ENCODE measurements at regions not wholly inside any gene's neighbourhood (a gene's known extent, or its start where the extent isn't known, plus 50 kb on each side); places are given as distances from the start of the nearest gene placed in this dataset.
"Not testable (repeated sequence)": the region's sequence is repeated elsewhere in the genome, so short reads cannot be mapped to it uniquely, and the experiment has no call there.

GRCh38 chr2:196284144-196284844, 112.9 kb upstream of the STK17B start:
- no peak for DNase-seq

- DNase-seq, result no peak
These were observed 113.6 kb upstream of the STK17B start for GRCh38 chr2:196284866-196285557.

GRCh38 chr2:196286821-196287220, 115.4 kb upstream of the STK17B start:
- DNase-seq, result no peak

GRCh38 chr2:196287523-196287922, 116.1 kb upstream of the STK17B start:
- DNase-seq, result no peak

GRCh38 chr2:196288006-196288538, 116.7 kb upstream of the STK17B start:
- no peak for DNase-seq

DNA sequence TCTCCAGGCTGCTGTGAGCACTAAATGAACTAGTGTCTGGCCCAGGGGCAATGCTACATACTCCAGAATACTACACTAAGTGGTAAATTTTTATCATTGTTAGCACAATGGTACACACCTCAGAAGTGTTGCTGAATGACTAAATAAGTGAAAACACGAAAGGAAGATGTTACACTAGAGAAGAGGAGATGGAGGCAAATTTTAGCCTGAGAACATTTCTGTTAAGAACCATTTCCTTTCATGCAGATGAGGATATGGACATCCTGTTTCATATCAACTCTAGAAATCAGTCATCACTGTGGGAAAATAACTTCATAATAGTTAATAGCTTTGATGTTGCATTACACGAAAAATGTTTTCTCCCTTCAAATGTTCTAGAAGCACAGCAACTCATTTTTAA, 117.6 kb upstream of the STK17B start:
- DNase-seq, result no peak

DNA sequence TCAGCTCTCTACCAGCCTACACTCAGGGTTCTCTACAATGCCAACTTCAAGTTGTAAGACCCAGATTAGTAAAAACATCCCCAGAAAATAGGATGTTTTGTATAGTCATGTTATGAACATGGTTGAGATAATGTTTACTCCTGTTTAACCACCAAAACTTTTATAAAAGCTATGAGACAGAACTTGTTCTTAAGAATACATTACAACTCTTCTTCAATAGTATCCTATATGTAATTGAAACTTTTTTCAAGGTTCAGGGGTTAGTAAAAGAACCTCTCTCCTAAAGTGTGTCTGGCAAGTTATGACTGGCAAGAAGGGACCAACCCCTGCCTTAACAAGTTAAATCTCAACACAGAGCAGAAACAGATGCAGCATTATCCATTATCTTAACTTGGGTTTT, 118.8 kb upstream of the STK17B start:
- DNase-seq, result no peak

DNA sequence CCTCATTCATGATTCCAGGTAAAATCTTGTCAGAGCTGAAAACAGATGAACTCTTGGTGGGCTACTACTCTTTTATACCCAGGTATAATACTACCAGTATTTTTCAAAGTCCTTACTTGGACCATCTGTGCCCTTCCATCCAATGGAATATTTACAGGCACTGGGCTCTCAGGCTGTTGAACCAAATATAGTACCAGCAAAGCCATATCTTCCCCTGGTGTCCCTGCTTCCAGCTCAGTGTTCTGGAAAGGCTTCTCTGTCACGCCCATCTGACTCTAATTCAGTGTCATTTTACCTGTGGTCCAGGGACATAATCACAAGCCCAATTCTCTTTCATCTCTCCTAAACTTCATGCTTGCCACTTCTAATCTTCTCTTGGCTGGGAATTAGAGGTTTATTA, 119.2 kb upstream of the STK17B start:
- no peak for DNase-seq

DNA sequence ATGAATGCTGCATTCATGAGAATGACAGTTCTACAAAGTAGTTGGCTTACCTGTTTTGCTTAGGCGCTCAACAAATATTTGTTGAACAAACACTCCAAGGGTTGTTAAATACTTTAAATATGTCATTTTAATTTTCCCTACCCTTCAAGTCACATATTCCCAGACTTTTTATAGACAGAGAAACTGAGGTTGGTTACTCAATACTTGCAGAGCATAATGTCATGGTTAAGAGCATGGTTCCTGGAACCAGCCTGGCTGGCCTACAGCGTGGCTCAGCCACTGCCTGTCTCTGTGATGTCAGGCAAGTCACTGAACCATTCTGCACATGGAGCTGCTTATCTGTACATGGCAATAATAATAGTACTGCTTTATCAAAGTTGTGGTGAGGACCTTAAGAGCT, 120.0 kb upstream of the STK17B start:
- DNase-seq, result no peak

DNA sequence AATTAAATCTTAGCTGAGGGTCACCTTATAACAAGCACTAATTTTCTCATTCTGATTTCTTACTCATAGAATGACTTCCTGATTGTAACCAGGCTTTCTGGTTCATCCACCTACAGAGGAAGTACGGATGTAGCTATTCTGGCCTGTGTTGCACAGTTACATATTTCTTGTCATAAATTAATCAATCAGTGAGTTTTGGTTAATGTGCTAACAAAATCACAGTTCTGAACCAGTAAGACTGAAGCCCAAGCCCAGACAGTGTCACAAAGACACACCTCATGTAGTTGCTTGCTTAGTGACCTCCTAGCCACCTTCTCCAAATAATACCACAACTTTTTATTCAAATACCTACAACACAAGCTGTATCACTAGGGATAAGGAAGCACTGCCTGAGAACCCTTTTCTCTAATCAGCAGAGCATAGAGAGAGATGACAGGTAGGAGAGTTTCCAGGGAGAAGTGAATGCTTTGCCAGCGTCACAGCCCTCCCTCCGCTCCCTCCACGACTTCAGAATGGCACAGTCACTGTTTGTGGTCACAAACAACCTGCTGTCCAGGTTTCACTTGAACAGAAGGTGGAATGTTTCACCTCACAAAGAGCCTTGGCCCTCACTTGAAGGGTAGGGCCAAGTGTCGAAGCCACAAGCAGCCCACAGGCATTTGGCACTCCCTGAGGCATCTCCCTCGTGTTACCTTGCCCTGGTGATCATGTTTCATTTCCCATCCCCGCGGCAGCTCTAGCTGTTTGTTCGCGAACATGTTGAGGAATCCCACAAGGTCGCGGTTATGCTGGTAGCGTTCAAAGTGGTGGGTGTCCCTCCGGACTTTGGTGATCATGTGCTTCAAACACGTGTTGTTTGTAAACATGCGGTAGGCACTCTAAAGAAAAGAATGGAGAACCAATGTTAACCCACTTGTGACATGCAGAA, 120.8 kb upstream of the STK17B start:
- no peak for DNase-seq

- no peak for DNase-seq
These were observed 122.6 kb upstream of the STK17B start for GRCh38 chr2:196293751-196294515.

GRCh38 chr2:196294516-196294909, 123.1 kb upstream of the STK17B start:
- no peak for DNase-seq

DNA sequence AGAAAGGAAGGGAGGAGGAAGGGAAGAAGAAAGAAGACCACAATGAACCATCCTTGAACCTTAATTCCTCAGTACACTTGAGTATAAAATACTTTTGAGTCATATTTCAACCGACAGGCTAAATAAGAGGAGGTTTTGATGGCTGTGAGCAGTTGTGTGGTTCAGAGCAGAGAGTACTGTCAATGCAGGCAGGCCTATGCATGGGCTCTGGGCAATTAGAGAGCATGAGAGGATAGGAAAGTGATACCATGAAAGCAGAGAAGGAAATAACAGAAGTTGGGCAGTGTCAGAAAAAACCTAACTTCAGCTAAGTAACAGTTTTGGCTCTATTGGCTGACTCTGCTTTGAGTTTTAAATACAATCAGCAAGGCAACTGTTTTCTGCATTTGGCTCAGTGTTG, 123.6 kb upstream of the STK17B start:
- DNase-seq, result no peak

GRCh38 chr2:196298106-196298723, 126.8 kb upstream of the STK17B start:
- not testable (repeated sequence) for DNase-seq

- DNase-seq, result no peak
These were observed 136.5 kb upstream of the STK17B start for GRCh38 chr2:196307775-196308305.

DNA sequence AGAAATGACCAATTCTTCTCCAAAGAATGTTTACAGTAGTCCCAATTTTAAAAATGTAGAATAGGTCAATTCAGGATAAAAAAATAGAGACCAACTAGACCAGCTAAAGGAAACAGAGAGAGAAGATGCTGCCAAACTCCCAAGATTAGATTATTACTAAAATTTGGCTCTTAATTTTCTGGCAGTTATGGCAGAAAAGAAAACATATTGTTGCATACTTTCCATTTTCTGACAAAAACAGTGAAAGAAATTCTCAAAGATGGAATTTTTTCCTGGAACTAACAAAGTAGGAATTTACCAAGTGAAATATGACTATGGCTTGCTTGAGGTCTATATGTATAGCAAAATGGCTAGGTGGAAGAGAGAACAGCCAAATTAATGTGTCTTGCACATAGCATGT, 138.3 kb upstream of the STK17B start:
- no peak for DNase-seq

DNA sequence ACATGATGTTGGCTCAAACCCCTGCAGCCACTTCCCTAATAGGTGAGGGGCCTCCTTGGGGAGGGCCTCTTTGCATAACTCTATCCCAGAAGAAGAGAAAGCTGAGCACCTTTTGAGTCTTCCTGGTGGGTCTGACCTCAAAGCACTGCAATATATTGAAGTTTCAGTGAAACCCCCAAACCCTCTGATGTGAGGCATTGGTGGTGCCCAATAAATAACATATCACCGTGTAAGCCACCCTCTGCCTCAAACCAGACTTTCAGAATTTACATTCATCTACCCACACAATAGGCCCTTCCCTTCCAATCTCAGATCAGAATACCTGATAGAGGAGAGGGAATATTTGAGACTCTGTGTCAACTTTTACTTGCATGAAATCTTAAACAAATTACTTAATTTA, 142.8 kb upstream of the STK17B start:
- DNase-seq, result no peak

GRCh38 chr2:196314780-196315179, 143.4 kb upstream of the STK17B start:
- no peak for DNase-seq

- DNase-seq, result no peak
These were observed 144.1 kb upstream of the STK17B start for GRCh38 chr2:196315388-196316049.

- no peak for DNase-seq
These were observed 144.7 kb upstream of the STK17B start for GRCh38 chr2:196316050-196316430.

Data from NCI-H1930 (cell line).